CD14-positive monocyte (primary cell): ENCODE measurements at regions not wholly inside any gene's neighbourhood (a gene's known extent, or its start where the extent isn't known, plus 50 kb on each side); places are given as distances from the start of the nearest gene placed in this dataset.

ENCODE experiments used
- DNase-seq, 3 donors: peaks; one replicate each; pipeline ENCODE4 v3.0.0-alpha.2; 2011 to 2022
- H2AFZ ChIP-seq: 2 replicates; pipeline ENCODE4 v1.6.0; 2012; ENCODE audit warnings: mild to moderate bottlenecking, low read depth, low read length, inconsistent platforms; ENCODE audit not compliant: insufficient read depth, poor library complexity, severe bottlenecking
- H3K27ac ChIP-seq, 2 donors: 1 replicate in 1 of 2; 2 replicates in 1 of 2; pipeline ENCODE4 v1.5.1; 2012 to 2013; ENCODE audit warnings: low read length in 2 of 2, control low read depth in 1 of 2, inconsistent platforms in 1 of 2, low read depth in 1 of 2, mild to moderate bottlenecking in 1 of 2
- H3K27me3 ChIP-seq, 2 donors: one replicate each; pipeline versions ENCODE4 v1.6.0 to v1.6.1; 2011 to 2013; ENCODE audit warnings: low read length in 2 of 2; ENCODE audit not compliant: control insufficient read depth in 2 of 2, insufficient read depth in 2 of 2
- H3K36me3 ChIP-seq, 2 donors: replicated peaks in 1 of 2; 1 replicate in 1 of 2; 2 replicates in 1 of 2; pipeline versions ENCODE4 v1.5.1 to v1.6.1; 2012 to 2013; ENCODE audit warnings: low read length in 2 of 2, control low read depth in 1 of 2, inconsistent platforms in 1 of 2, mild to moderate bottlenecking in 1 of 2; ENCODE audit not compliant: insufficient read depth in 2 of 2, control insufficient read depth in 1 of 2
- H3K4me1 ChIP-seq, 2 donors: 1 replicate in 1 of 2; 2 replicates in 1 of 2; pipeline versions ENCODE4 v1.5.1 to v1.6.1; 2012 to 2013; ENCODE audit warnings: low read length in 2 of 2, control low read depth in 1 of 2, inconsistent platforms in 1 of 2, mild to moderate bottlenecking in 1 of 2, moderate library complexity in 1 of 2; ENCODE audit not compliant: insufficient read depth in 2 of 2, control insufficient read depth in 1 of 2
- H3K4me2 ChIP-seq: replicated peaks from 2 replicates; pipeline ENCODE3; 2012; ENCODE audit warnings: low read length, moderate library complexity, mild to moderate bottlenecking; ENCODE audit not compliant: poor library complexity, severe bottlenecking; ENCODE audit errors: extremely low read depth
- H3K4me3 ChIP-seq, 3 experiments: fragments of 200-600 bp in 1 of 3; sonication (generic) in 1 of 3; replicated peaks in 1 of 3; 1 replicate in 2 of 3; 2 replicates in 1 of 3; pipeline ENCODE4 v1.5.1; 2011 to 2013; ENCODE audit warnings: low read length in 3 of 3, mild to moderate bottlenecking in 3 of 3, control low read depth in 2 of 3, low read depth in 2 of 3, inconsistent platforms in 1 of 3, moderate library complexity in 1 of 3
- H3K79me2 ChIP-seq: 2 replicates; pipeline ENCODE4 v1.6.0; 2012; ENCODE audit warnings: mild to moderate bottlenecking, control low read depth, inconsistent platforms, low read length, moderate library complexity; ENCODE audit not compliant: insufficient read depth
- H3K9ac ChIP-seq: 2 replicates; pipeline ENCODE4 v1.6.0; 2017; ENCODE audit warnings: low read length, mild to moderate bottlenecking; ENCODE audit not compliant: insufficient read depth, poor library complexity, severe bottlenecking
- H3K9me3 ChIP-seq, 2 donors: replicated peaks in 1 of 2; 1 replicate in 1 of 2; 2 replicates in 1 of 2; pipeline versions ENCODE4 v1.5.1 to v1.6.1; 2012 to 2013; ENCODE audit warnings: low read length in 2 of 2, control low read depth in 1 of 2; ENCODE audit not compliant: control insufficient read depth in 1 of 2, insufficient read depth in 1 of 2
- H4K20me1 ChIP-seq: 2 replicates; pipeline ENCODE4 v1.6.0; 2012; ENCODE audit warnings: mild to moderate bottlenecking, low read length, control low read depth, moderate library complexity; ENCODE audit not compliant: insufficient read depth
- H3K27ac Mint-ChIP-seq, 7 donors: one replicate each; pipeline ENCODE4 v1.8.0; 2020; ENCODE audit warnings: mild to moderate bottlenecking in 7 of 7, mixed read lengths in 7 of 7, moderate library complexity in 6 of 7, inconsistent platforms in 2 of 7
- H3K27me3 Mint-ChIP-seq, 3 donors: one replicate each; pipeline ENCODE4 v1.8.0; 2021 to 2022; ENCODE audit warnings: low read depth in 3 of 3, mild to moderate bottlenecking in 3 of 3, mixed read lengths in 3 of 3, moderate library complexity in 3 of 3, inconsistent platforms in 1 of 3
- H3K36me3 Mint-ChIP-seq, 2 donors: one replicate each; pipeline ENCODE4 v1.8.0; 2020; ENCODE audit warnings: mixed read lengths in 2 of 2, inconsistent platforms in 1 of 2, mild to moderate bottlenecking in 1 of 2
- H3K4me1 Mint-ChIP-seq: one replicate; pipeline ENCODE4 v1.8.0; 2020; ENCODE audit warnings: mild to moderate bottlenecking, mixed read lengths
- H3K4me3 Mint-ChIP-seq, 2 donors: one replicate each; pipeline ENCODE4 v1.8.0; 2020; ENCODE audit warnings: mild to moderate bottlenecking in 2 of 2, mixed read lengths in 2 of 2, moderate library complexity in 1 of 2
- H3K9me3 Mint-ChIP-seq, 7 donors: one replicate each; pipeline ENCODE4 v1.8.0; 2020 to 2022; ENCODE audit warnings: mixed read lengths in 7 of 7, mild to moderate bottlenecking in 6 of 7, moderate library complexity in 6 of 7, inconsistent platforms in 2 of 7
- CTCF ChIP-seq: fragments of 200-600 bp; IDR thresholded peaks from one replicate; pipeline ENCODE4 v1.8.0; 2022; ENCODE audit warnings: antibody characterized with exemption, mild to moderate bottlenecking
- WGBS: methylation state at CpG from one replicate; pipeline ENCODE4 v1.1.5; 2013; ENCODE audit warnings: missing lambda C conversion rate; ENCODE audit not compliant: insufficient coverage; 5-methylcytosine and 5-hydroxymethylcytosine counted together
- intact Hi-C, 2 donors: fragments of 100-400 bp; cut with micrococcal nuclease; formaldehyde crosslinking; loops; one replicate each; pipeline versions ENCODE4 v1.15.0 to v1.15.1; 2023

- Mint-ChIP-seq H3K27ac (no peak overlapping the region), H3K4me3 (no peak overlapping the region), H3K4me1 (no peaks in the 10 kb centered on the region), H3K27me3 (peaks cover 0 to 2% (median 1%) of the 10 kb centered on the region in 3 donors), H3K9me3 (no peaks in the 10 kb centered on the region), H3K36me3 (no peaks in the 10 kb centered on the region)
- Histone ChIP-seq H3K4me2 (no peak overlapping the region), H3K79me2 (no peaks in the 10 kb centered on the region), H3K4me1 (no peaks in the 10 kb centered on the region), H3K27me3 (no peaks in the 10 kb centered on the region), H3K9ac (no peak overlapping the region), H2AFZ (no peak overlapping the region), H4K20me1 (no peaks in the 10 kb centered on the region), H3K9me3 (no peaks in the 10 kb centered on the region), H3K4me3 (no peak overlapping the region), H3K36me3 (no peaks in the 10 kb centered on the region), H3K27ac (no peak overlapping the region)
- intact Hi-C loops: no loop called here
- no peak for TF ChIP-seq CTCF
- DNase-seq: no peak
- no CpG with 5 or more reads among the region's 1 CpG for WGBS
These were observed 438.4 kb downstream of the EFNA5 start for GRCh38 chr5:107232293-107232692.

- Mint-ChIP-seq H3K4me1 (no peaks in the 10 kb centered on the region), H3K36me3 (no peaks in the 10 kb centered on the region), H3K9me3 (peaks cover 0 to 3% (median 0%) of the 10 kb centered on the region in 7 donors), H3K4me3 (no peak overlapping the region), H3K27me3 (peaks cover 0 to 2% (median 1%) of the 10 kb centered on the region in 3 donors), H3K27ac (no peak overlapping the region)
- no peak overlapping the region for H3K4me2 ChIP-seq
- no peak for DNase-seq
- H3K36me3 ChIP-seq: no peaks in the 10 kb centered on the region
- no peak overlapping the region for H3K4me3 ChIP-seq
- no peaks in the 10 kb centered on the region for H3K79me2 ChIP-seq
- no peak for TF ChIP-seq CTCF
- H4K20me1 ChIP-seq: no peaks in the 10 kb centered on the region
- H3K27me3 ChIP-seq: no peaks in the 10 kb centered on the region
- no peaks in the 10 kb centered on the region for H3K4me1 ChIP-seq
- intact Hi-C loops: no loop called here
- no peak overlapping the region for H3K9ac ChIP-seq
- H3K27ac ChIP-seq: no peak overlapping the region
- no CpG with 5 or more reads among the region's 1 CpG for WGBS
- no peak overlapping the region for H2AFZ ChIP-seq
- no peaks in the 10 kb centered on the region for H3K9me3 ChIP-seq
These were observed 439.5 kb downstream of the EFNA5 start for GRCh38 chr5:107231191-107231590.
